NOMO-1 (cell line): ENCODE measurements at regions not wholly inside any gene's neighbourhood (a gene's known extent, or its start where the extent isn't known, plus 50 kb on each side); places are given as distances from the start of the nearest gene placed in this dataset.
"Not testable (repeated sequence)": the region's sequence is repeated elsewhere in the genome, so short reads cannot be mapped to it uniquely, and the experiment has no call there.

ENCODE experiments used
- DNase-seq, 2 experiments: peaks; one replicate each; lab custom pipeline; 2025; ENCODE audit not compliant: unreplicated experiment in 2 of 2; lab: John Stamatoyannopoulos, UW

- DNase-seq = no peak
These were observed 211.2 kb downstream of the PRDM9 start for GRCh38 chr5:23718564-23718963.

GRCh38 chr5:23721336-23721735 is 213.9 kb downstream of the PRDM9 start:
- DNase-seq = peak; percentile 56 to 81

- DNase-seq = no peak
These were observed 219.9 kb downstream of the PRDM9 start for GRCh38 chr5:23727271-23727670.

GRCh38 chr5:23730023-23730422 is 222.6 kb downstream of the PRDM9 start:
- no peak for DNase-seq

- no peak for DNase-seq
These were observed 232.6 kb downstream of the PRDM9 start for GRCh38 chr5:23740029-23740428.

GRCh38 chr5:23742701-23743100 is 235.3 kb downstream of the PRDM9 start:
- DNase-seq = no peak

GRCh38 chr5:23755906-23756305 is 248.5 kb downstream of the PRDM9 start:
- DNase-seq = no peak

GRCh38 chr5:23756779-23757178 is 249.4 kb downstream of the PRDM9 start:
- no peak for DNase-seq

- no peak for DNase-seq
These were observed 255.8 kb downstream of the PRDM9 start for GRCh38 chr5:23763170-23763569.

GRCh38 chr5:23776684-23777083 is 269.3 kb downstream of the PRDM9 start:
- DNase-seq = no peak

- not testable (repeated sequence) for DNase-seq
These were observed 292.9 kb downstream of the PRDM9 start for GRCh38 chr5:23800307-23800706.

GRCh38 chr5:23820765-23821471 is 313.5 kb downstream of the PRDM9 start:
- DNase-seq = peak in 1 of 2 experiments; percentile 82

GRCh38 chr5:23823521-23823920 is 316.1 kb downstream of the PRDM9 start:
- no peak for DNase-seq

- DNase-seq = no peak
These were observed 317.8 kb downstream of the PRDM9 start for GRCh38 chr5:23825196-23825595.

GRCh38 chr5:23840083-23840482 is 332.7 kb downstream of the PRDM9 start:
- DNase-seq = peak in 1 of 2 experiments; percentile 9

- DNase-seq = no peak
These were observed 357.4 kb downstream of the PRDM9 start for GRCh38 chr5:23864786-23865185.

GRCh38 chr5:23877847-23878246 is 370.4 kb downstream of the PRDM9 start:
- DNase-seq = no peak

GRCh38 chr5:23884405-23885031 is 377.1 kb downstream of the PRDM9 start:
- no peak for DNase-seq

- no peak for DNase-seq
These were observed 386.2 kb downstream of the PRDM9 start for GRCh38 chr5:23893561-23893960.

GRCh38 chr5:23895614-23896013 is 388.2 kb downstream of the PRDM9 start:
- DNase-seq = no peak

- DNase-seq = no peak
These were observed 423.6 kb downstream of the PRDM9 start for GRCh38 chr5:23930985-23931384.

GRCh38 chr5:23951261-23951928 is 444.0 kb downstream of the PRDM9 start:
- DNase-seq = not testable (repeated sequence)
